ENCODE measurements at regions not wholly inside any gene's neighbourhood (a gene's known extent, or its start where the extent isn't known, plus 50 kb on each side); places are given as distances from the start of the nearest gene placed in this dataset.

- DNase-seq (ENCODE audit: low read depth), result no peak
- H3K4me3 ChIP-seq (ENCODE audit: low read depth, low read length), result no peak overlapping the region
- no peak for TF ChIP-seq CTCF (IDR thresholded peaks at IDR 0.05; ENCODE audit: insufficient read depth, low read length)
Observed at GRCh38 chr5:173791878-173792277, 96.3 kb upstream of the CPEB4 start.

GRCh38 chr5:173792781-173793547 lies 95.2 kb upstream of the CPEB4 start:
- no peak for TF ChIP-seq CTCF (IDR thresholded peaks at IDR 0.05; ENCODE audit: insufficient read depth, low read length)
- H3K4me3 ChIP-seq (ENCODE audit: low read depth, low read length), result no peak overlapping the region
- DNase-seq (ENCODE audit: low read depth), result no peak

GRCh38 chr5:173793648-173794548 lies 94.3 kb upstream of the CPEB4 start:
- DNase-seq (ENCODE audit: low read depth), result no peak
- no peak for TF ChIP-seq CTCF (IDR thresholded peaks at IDR 0.05; ENCODE audit: insufficient read depth, low read length)
- no peak overlapping the region for H3K4me3 ChIP-seq (ENCODE audit: low read depth, low read length)

- TF ChIP-seq CTCF (IDR thresholded peaks at IDR 0.05; ENCODE audit: insufficient read depth, low read length), result no peak
- DNase-seq (ENCODE audit: low read depth), result no peak
- no peak overlapping the region for H3K4me3 ChIP-seq (ENCODE audit: low read depth, low read length)
Observed at GRCh38 chr5:173794901-173795416, 93.2 kb upstream of the CPEB4 start.

- no peak overlapping the region for H3K4me3 ChIP-seq (ENCODE audit: low read depth, low read length)
- TF ChIP-seq CTCF (IDR thresholded peaks at IDR 0.05; ENCODE audit: insufficient read depth, low read length), result no peak
- DNase-seq (ENCODE audit: low read depth), result no peak
Observed at GRCh38 chr5:173795601-173796000, 92.5 kb upstream of the CPEB4 start.

- no peak for TF ChIP-seq CTCF (IDR thresholded peaks at IDR 0.05; ENCODE audit: insufficient read depth, low read length)
- no peak overlapping the region for H3K4me3 ChIP-seq (ENCODE audit: low read depth, low read length)
- DNase-seq (ENCODE audit: low read depth), result no peak
Observed at GRCh38 chr5:173796721-173797495, 91.2 kb upstream of the CPEB4 start.
